GM12892 (cell line): ENCODE measurements at regions not wholly inside any gene's neighbourhood (a gene's known extent, or its start where the extent isn't known, plus 50 kb on each side); places are given as distances from the start of the nearest gene placed in this dataset.

Source experiments
- DNase-seq: peaks from one replicate; pipeline ENCODE4 v3.0.0; 2011; ENCODE audit not compliant: insufficient read length
- FAIRE-seq: peaks from 2 replicates; lab custom pipeline; 2011; peaks lifted over from hg19 to GRCh38; lab: Jason Lieb, UNC
- POLR2A ChIP-seq: IDR thresholded peaks from 2 replicates; pipeline ENCODE4 v1.6.1; 2011; ENCODE audit warnings: low read depth, low read length, control low read depth
- POLR2AphosphoS5 ChIP-seq: IDR thresholded peaks from 2 replicates; pipeline ENCODE4 v1.6.1; 2011; ENCODE audit warnings: low read depth, low read length, control low read depth
- TAF1 ChIP-seq: IDR thresholded peaks from 2 replicates; pipeline ENCODE4 v1.6.1; 2011; ENCODE audit warnings: low read depth, mild to moderate bottlenecking, control low read depth, low read length, borderline replicate concordance

DNA sequence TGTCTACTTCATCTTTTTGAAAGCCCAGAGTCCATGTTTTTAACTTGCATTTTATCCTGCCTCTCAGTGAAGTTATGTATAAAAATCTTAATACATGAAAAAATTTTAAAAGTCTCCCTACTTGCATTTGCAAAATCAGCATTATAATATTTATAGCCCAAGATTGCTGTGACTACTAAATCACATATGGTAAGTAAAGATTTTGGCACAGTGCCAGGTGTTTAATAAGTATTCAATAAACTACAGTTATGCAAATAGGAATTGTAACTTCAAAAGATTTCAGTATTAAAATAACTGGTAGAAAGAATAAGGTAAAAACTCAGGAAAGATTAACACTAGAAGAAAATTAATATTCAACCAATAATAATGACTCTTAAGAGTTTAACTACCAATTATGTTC, 641.7 kb downstream of the LRRIQ3 start:
- DNase-seq (no peak), FAIRE-seq (no peak)
- TF ChIP-seq TAF1 (no peak), POLR2AphosphoS5 (no peak), POLR2A (no peak)

GRCh38 chr1:73537400-73537799, 660.6 kb downstream of the LRRIQ3 start:
- no peak for DNase-seq
- TF ChIP-seq POLR2AphosphoS5: no peak
- TF ChIP-seq POLR2A: no peak
- no peak for TF ChIP-seq TAF1
- FAIRE-seq: no peak

DNA sequence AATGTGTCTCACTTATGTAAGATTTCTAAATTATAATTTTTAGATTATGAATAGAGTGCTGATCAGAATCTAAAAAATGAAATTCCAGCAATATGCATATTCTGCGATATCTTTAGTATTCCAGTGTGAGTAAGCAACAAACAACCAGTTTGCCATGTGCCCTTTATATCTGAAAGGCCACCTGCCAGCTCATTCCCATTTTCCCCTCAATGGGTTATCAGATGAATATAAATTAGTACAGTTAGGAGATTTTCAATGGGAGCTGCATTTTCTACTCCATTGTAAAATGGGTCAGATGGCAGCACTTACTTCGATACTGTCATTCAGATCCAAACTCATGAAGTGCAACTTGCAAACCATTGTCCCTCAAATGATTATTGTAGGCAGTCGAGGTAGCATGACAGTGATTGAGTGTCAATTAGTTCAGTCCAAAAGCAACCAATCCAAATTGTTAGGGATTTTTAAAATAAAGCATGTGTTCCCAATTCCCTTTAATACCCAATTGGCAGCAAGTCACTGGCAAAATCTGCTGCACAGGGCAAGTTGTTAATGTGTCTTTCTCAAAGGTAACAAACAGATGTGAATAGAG, 680.3 kb downstream of the LRRIQ3 start:
- TF ChIP-seq POLR2A: no peak
- TF ChIP-seq POLR2AphosphoS5: no peak
- no peak for TF ChIP-seq TAF1
- DNase-seq (no peak), FAIRE-seq (no peak)

GRCh38 chr1:73516451-73516850, 681.5 kb downstream of the LRRIQ3 start:
- TF ChIP-seq TAF1 (no peak), POLR2A (no peak), POLR2AphosphoS5 (no peak)
- DNase-seq: no peak
- FAIRE-seq: no peak

- DNase-seq (no peak), FAIRE-seq (no peak)
These were observed 686.9 kb downstream of the LRRIQ3 start for GRCh38 chr1:73511038-73511437.

DNA sequence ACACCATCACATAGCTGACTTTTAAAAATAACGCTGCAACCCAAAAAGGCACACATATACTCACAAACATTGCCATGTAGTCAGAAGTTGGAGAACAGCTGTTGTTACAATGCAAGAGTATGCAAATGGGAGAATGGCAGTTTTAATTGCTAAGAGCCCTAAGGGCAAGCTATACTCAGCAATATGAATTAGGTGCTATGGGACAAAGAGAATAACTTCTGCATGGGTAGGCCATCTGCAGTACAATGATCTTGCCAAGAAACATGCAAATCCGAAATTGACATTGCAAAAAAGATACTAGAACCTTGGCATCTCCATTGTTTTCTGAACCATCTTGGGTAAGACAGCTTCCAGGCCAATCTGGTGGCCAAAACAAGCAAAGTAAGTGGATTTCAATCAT, 697.8 kb downstream of the LRRIQ3 start:
- DNase-seq (no peak), FAIRE-seq (no peak)
- TF ChIP-seq POLR2AphosphoS5 (no peak), TAF1 (no peak), POLR2A (no peak)

More at GRCh38 chr1:73511038-73511437, 686.9 kb downstream of the LRRIQ3 start:
- TF ChIP-seq TAF1 (no peak), POLR2A (no peak), POLR2AphosphoS5 (no peak)

DNA sequence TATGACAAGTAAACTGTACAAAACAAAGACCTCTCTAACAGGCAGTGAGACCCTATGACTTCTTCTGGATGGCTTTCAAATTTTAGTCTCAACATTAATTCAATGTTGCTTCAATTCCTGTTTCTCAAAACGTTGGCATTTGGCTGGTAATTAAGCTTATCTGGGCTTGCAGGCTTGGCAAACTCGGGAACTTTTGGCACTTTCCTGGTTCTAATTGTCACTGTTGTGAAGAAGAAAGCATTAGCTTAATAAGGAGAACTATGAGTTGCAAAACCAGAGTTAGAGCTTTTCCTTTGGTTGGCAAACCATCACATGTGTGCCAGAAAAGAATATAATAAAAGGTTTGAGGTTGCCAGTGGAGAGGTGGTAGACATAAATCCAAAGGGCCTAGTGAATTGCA, 698.3 kb downstream of the LRRIQ3 start:
- DNase-seq: no peak
- TF ChIP-seq POLR2A (no peak), TAF1 (no peak), POLR2AphosphoS5 (no peak)
- no peak for FAIRE-seq

- TF ChIP-seq TAF1: no peak
- no peak for TF ChIP-seq POLR2AphosphoS5
- no peak for TF ChIP-seq POLR2A
- DNase-seq (no peak), FAIRE-seq (no peak)
These were observed 706.4 kb downstream of the LRRIQ3 start for GRCh38 chr1:73491621-73492020.

DNA sequence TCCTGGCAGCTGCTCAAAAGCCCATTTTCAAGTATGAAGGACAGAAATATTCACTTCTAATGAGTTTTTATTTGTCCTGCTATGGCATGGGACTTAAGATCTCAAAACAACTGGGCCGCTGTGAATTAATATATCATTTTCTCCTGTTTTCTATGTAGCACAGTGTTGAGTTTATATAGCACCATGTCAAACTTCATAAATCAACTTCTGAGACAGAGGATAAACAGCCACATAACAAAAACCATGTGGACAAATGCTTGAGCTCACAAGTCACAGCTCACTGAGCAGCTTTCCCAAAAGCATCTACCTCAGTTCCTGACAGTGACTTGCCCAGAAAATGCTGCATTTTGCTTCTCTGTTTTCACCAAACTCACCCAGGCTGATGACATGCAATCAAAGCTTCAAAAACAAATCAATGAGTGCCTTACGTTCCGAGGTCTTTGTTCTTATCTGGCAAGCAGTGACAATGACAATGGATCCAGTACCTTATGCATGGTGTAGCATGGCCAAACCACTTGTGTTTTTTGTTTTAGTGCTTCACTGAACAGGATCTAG, 722.6 kb downstream of the LRRIQ3 start:
- FAIRE-seq (no peak), DNase-seq (no peak)
- TF ChIP-seq TAF1 (no peak), POLR2A (no peak), POLR2AphosphoS5 (no peak)

DNA sequence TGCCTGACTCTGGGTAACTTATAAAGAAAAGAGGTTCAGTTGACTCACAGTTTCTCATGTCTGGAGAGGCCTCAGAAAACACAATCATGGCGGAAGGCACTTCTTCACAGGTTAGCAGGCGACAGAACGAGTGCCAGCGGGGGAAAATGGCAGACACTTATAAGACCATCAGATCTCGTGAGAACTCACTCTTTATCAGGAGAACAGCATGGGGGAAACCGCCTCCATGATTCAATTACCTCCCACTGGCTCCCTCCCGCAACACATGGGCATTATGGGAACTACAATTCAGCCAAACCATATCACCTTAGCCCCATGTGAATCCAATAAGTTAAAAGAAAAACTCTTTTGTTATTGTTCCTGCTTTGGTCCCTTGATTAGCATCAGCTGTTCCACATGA, 725.2 kb downstream of the LRRIQ3 start:
- TF ChIP-seq POLR2A: no peak
- no peak for TF ChIP-seq TAF1
- TF ChIP-seq POLR2AphosphoS5: no peak
- no peak for FAIRE-seq
- DNase-seq: no peak

DNA sequence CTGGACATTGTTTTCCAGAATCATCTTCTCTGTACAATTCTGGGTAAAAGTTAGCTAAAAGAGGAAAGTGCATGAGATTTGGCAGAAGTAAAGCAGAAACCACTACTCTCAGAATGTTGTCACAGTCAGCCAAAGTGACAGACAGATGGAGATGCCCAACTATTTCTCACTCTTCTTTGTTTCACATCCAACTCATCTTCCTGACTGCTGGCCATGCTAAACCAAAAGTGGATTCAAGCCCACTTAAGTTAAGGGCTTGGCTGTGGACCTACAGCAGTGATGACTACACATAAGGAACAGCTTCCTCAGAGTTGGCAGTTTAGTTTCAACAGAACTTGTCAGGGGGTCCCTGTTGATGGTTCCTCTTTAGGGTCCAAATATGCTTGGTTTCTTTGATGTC, 730.2 kb downstream of the LRRIQ3 start:
- FAIRE-seq: no peak
- no peak for DNase-seq
- TF ChIP-seq TAF1: no peak
- TF ChIP-seq POLR2AphosphoS5: no peak
- no peak for TF ChIP-seq POLR2A

DNA sequence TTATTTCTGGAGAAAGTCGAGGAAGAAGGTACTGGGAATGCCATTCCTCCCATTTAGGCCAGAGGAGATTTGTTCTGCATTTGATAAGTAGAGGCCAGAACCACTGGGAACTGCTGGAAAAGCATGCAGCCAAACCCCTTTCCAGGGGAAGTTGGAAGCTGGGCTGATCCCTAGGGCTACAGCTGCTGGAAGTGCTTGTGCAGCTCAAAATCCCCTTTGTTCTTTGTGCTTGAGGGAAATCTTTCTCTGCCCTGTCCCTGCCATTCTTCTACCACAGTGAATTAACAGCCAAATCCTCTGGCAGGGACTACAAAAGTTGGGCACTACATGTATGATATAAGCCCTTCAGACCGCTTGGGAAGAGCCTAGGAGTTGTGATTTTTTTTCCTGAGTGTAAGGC, 734.1 kb downstream of the LRRIQ3 start:
- DNase-seq: no peak
- FAIRE-seq: no peak
- TF ChIP-seq POLR2A: no peak
